HG02610 (cell line): ENCODE measurements at regions not wholly inside any gene's neighbourhood (a gene's known extent, or its start where the extent isn't known, plus 50 kb on each side); places are given as distances from the start of the nearest gene placed in this dataset.

ENCODE experiments used
- ATAC-seq: cut with Tn5 transposase; IDR thresholded peaks from one replicate; pipeline ENCODE4 v1.9.1; 2021; ENCODE audit warnings: mild to moderate bottlenecking, moderate library complexity; ENCODE audit not compliant: unreplicated experiment

GRCh38 chr4:179486570-179487335 lies 2044.5 kb upstream of the AGA start:
- no peak for ATAC-seq

GRCh38 chr4:179492260-179493080 lies 2050.2 kb upstream of the AGA start:
- ATAC-seq, result no peak

- ATAC-seq, result no peak
These were observed 2061.7 kb upstream of the AGA start for GRCh38 chr4:179503976-179504375.

DNA sequence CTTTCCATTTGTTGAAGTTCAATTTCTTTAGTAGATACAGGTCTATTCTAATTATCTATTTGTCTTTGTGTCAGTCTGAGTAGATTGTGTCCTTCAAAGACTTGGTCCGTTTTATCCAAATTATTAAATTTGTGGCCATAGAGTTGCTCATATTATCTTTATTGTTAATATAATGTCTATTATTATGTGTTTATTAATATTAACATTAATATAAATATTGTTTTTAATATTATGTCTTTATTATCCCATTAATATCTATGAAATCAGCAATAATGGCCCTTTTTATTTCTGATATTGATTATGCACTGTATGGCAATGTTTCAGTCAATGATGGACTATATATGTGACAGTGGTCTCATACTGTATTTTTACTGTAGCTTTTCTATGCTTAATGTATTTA lies 2067.3 kb upstream of the AGA start:
- ATAC-seq, result no peak

DNA sequence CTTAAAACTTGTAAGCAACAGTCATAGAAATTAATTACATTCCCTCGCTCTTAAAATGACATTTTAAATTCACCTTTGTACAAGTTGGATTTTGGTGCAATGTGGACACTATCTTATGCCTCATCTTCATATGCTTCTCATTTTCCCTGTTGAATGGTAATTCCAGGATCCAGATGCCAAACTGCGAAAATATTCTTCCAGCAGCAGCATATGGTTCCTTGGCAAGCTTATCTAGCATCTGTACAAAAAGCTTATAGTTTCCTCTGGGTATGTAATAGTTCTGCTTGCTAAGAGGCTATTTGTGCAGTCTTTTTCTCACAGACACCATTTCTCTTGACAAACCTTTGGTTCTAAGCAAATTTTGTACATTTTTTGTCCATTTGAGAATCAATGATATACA lies 2079.7 kb upstream of the AGA start:
- no peak for ATAC-seq

DNA sequence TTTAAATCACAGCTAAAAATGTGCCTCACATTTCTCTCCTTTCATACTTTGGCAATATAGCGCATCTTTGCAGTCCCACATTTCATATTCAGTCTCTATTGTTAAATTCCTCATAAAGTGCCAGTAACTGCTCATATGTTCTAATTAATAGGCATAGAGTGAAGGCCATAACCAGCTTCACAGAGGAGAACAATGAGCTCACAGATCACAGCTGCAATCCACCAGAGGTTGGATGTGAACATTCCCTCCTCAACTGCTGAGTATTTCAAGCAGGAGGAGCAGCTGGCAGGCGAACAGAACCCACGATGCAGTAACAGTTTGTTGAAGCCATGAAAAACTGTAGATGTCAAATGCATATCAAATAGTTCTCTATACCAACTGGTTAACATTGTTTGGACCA lies 2088.7 kb upstream of the AGA start:
- no peak for ATAC-seq

GRCh38 chr4:179536694-179537093 lies 2094.5 kb upstream of the AGA start:
- no peak for ATAC-seq

DNA sequence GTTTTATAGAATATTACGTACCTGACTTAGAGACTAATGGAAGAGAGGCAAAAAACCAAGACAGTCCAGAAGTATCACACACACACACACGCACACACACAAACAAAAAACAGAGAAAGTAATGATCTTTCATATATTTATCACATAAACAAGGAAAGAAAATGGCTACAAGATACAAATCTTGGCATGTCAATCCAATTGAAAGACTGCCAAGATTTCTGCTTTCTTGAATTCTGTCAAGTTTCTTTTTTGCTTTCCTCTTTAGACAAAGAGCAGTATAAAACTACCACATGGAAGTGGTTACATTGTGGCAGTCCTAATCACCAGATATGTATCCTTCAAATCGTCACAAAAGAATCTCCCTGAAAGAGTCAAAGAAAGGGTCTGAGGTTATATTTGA lies 2097.4 kb upstream of the AGA start:
- no peak for ATAC-seq

DNA sequence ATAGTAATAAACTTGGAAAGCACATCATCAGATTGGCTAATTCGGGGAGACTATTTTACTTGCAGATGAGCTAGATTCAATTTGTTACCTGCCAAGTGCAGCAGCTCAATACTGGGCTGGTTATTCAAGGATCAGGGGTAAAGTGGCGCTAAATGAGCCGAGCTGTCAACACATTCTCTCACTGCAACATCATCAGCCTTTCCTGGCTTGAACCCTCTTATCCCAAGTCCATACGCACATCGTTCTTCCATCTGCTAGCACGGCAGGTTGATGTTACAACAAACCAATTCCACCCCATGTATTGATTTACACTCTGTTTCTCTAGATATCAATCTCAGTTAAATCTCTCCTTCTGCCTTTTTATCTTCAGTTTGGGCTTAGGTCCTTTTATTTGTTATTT lies 2101.5 kb upstream of the AGA start:
- ATAC-seq, result no peak

DNA sequence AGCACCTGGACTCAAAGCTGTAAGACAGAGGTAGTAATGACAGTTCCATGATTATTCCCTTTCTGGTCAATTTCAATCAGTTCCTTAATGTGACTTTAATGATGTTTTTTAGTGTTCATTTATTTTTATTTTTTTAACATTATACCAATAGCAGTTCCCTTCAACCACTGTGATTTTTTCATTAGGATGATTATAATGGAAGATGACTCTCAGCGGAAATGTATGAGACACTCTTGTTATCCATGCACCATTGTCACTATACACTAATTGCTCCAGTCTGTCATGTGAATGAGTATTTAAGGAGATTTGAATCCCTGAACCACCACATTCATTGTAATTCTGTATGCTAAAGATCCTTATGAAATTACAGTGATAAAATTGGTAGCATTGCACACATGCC lies 2102.3 kb upstream of the AGA start:
- no peak for ATAC-seq

- no peak for ATAC-seq
These were observed 2109.9 kb upstream of the AGA start for GRCh38 chr4:179552131-179552530.

DNA sequence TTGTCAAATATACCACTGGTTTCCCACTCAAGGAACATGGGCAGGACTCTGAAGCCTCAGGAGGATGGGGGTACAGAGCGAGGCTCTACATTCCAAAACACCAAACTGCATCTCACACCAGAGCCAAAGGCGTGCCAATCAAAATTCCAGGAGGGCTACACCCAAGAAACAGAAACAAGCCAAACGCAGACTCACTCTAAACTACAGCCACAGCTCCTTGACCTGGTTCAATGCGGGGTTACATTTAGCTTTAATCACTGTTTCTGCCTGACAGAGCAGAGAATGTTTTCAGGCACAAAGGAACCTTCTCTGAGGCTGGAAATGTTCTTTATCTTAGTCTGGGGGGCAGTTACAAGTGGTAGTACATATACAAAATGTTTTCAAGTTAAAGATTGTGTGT lies 2121.5 kb upstream of the AGA start:
- ATAC-seq, result no peak

DNA sequence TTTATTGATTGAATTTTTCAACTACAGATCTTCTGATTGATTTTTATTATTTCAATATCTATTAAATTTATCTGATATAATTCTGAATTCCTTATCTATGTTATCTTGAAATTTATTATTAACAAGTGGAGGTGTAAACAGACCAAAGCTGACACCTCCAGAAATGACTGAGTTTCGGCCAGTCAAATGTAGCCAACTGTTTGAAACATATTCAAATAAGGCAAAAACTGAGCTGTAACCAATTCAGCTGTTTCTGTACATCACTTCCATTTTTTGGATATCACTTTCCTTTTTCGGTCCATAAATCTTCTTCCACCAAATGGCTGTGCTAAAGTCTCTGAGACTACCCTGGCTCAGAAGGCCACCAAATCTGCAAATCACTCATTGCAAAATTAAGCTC lies 2127.3 kb upstream of the AGA start:
- no peak for ATAC-seq

- ATAC-seq, result no peak
These were observed 2140.1 kb upstream of the AGA start for GRCh38 chr4:179582164-179582905.

DNA sequence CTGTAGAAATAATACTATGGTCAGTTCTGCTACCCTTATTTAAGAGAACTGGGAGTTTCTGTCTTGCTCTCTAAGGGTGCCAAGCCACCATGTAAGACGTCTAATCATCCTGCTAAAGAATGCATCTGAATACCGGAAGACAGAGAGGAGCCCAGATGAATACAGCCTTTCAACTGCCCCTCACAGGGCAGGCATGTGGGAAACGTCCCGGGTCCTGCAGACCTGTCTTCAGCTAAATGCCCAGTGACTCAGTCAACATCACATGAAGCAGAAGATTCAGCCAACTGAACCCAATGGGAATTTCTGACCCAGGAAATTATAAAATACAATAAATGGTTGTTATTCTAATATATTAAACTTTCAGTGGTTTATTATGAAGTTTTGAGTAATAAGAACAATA lies 2141.0 kb upstream of the AGA start:
- ATAC-seq, result no peak

DNA sequence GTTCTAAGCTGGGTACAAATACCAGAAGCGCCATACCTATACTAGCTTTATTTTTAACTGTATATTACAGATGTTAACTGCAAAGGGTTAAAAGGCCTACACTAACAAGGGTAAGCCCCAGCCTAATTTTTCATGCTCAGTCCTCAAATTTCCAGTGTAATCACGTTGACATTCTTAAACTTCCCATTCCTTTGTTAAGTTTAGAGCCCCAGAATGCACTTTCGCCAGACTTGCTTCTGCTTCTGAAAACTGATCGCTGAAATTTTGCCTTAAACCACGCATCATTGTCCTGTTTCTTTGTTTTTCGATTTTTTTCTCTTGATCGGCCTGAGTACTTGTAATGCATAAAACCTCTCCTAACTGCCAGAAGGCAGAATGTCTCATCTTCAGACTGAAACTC lies 2141.9 kb upstream of the AGA start:
- ATAC-seq, result no peak

- no peak for ATAC-seq
These were observed 2143.5 kb upstream of the AGA start for GRCh38 chr4:179585761-179586160.

DNA sequence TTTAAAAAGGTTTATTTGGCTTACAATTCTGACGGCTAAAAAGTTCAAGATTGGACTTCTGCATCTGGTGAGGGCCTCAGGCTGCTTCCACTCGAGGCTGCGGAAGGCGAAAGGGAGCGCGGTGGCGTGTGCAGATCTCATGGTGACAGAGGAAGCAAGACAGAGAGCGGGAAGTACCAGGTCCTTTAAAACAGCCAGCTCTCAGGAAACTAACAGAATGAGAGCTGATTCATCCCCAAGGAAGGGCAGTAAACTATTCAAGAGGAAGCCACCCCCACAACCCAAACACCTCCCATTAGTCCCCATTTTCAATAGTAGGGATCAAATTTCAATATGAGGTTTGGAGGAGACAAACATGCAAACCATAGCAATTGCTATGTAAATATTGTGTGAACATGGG lies 2144.2 kb upstream of the AGA start:
- ATAC-seq, result no peak

DNA sequence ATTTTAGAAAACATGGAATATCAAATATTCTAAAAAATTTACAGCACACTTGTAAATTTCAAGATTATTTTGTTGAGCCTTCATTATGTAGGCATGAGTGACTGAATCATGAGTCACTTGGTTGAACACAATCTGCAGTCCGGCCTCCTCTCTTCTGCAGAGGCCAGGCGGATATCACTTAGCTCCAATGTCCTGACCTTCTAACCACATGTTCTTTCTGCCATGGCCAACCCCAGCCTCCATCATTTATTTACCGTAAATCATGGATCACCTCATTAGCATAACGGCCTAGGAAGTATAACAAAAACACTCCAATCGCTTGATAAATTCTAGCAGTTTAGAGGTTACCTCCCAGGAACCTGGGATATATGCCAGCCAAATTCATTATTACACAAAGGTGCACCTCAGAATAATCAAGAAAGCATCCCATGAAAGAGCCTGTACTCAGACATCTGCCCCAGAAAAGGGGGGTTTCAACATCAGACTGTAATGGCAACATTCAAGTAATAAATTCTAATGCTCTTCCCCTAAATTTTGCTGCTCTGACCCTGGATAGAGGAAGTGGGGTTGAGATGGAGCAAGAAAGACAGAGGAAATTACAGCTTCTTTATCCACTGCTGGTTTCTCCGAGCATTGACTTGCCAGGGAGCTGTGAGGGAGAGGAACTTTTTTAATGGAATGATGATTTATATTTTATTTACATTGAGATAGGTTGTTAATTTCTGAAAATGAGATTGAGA lies 2153.6 kb upstream of the AGA start:
- no peak for ATAC-seq

GRCh38 chr4:179596621-179597020 lies 2154.4 kb upstream of the AGA start:
- no peak for ATAC-seq

DNA sequence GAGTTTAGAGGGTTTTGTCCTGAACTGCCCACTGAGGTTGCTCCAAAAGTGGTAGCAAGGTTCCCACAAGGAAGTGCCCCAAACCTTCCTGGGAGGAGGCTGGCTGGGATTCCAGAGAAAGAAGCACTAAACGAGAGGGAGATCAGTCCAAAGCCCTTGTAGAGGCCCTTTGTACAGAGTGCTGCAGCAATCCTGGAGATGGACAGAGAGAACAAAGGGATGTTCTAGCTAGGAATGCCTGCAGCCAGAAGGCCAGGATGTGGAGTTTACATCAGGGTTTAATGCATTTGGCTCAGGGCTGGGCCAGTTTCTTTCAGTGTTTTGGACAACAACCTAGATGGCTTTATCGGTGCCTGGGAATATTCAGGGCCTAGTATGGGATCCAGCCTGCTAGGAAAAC lies 2155.1 kb upstream of the AGA start:
- no peak for ATAC-seq
